ENCODE measurements at regions not wholly inside any gene's neighbourhood (a gene's known extent, or its start where the extent isn't known, plus 50 kb on each side); places are given as distances from the start of the nearest gene placed in this dataset.
A peak's percentile ranks its signal among the peaks of the same experiment; 100 is the strongest.

DNA sequence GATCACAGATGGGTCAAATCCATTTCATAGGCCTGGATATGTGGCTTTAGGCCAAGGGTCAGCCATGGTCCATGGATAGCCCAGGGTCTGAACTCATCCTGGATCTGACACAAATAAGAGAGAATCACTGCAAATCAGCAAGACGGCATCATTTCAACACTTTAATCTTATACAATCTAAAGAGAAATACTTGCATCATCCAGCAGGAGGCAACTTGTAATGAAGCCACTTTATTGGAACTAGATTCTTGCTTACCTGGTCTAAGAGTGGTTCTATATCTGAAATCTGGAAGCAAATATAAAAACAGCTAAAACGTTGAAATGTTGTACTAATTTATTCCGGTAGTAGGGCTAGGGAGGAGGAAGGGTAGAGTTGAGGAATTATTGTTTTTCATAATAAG is 870.1 kb downstream of the JRKL start:
- no peak overlapping the region for H3K4me3 ChIP-seq (replicated peaks in 1 of 2; ENCODE audit: low read depth in 2 of 2, low read length in 2 of 2)
- TF ChIP-seq, protein P1, sequence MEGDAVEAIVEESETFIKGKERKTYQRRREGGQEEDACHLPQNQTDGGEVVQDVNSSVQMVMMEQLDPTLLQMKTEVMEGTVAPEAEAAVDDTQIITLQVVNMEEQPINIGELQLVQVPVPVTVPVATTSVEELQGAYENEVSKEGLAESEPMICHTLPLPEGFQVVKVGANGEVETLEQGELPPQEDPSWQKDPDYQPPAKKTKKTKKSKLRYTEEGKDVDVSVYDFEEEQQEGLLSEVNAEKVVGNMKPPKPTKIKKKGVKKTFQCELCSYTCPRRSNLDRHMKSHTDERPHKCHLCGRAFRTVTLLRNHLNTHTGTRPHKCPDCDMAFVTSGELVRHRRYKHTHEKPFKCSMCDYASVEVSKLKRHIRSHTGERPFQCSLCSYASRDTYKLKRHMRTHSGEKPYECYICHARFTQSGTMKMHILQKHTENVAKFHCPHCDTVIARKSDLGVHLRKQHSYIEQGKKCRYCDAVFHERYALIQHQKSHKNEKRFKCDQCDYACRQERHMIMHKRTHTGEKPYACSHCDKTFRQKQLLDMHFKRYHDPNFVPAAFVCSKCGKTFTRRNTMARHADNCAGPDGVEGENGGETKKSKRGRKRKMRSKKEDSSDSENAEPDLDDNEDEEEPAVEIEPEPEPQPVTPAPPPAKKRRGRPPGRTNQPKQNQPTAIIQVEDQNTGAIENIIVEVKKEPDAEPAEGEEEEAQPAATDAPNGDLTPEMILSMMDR (IDR thresholded peaks at IDR 0.05; ENCODE audit: low read depth, low read length) = no peak
- no peak for DNase-seq (ENCODE audit: low read depth in 2 of 2)

DNA sequence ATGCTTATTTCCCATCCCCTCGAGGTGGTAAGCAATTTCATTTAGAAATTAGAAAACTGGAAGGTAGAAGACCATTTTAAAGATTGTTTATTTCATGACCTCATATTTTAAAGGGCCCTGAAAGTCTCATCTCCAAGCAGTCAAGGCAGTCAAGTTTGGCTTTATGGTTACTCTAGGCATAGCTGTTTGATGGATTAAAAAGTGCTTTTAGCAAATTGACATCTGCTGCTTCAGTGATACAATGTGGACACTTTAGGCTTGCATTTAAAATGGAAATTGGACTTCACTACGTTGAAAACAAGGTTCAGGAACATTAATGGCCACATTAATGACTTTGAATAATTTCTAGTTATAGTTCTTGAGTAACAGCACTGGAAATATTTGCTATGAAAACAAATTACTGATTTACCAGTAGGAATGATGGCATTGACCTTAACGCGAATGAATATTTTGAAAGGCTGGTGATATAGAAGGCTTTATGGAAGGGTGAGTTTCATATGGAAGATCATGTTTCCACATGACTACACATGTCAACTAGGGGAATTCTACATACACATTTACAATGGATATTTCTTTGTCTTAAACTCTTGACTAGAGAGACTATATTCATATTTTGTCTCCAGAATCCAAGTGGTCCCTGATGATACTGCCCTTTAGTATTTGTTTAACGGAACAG is 873.5 kb downstream of the JRKL start:
- no peak for DNase-seq (ENCODE audit: low read depth in 2 of 2)
- TF ChIP-seq, protein P1 (IDR thresholded peaks at IDR 0.05; ENCODE audit: low read depth, low read length) = no peak
- H3K4me3 ChIP-seq (replicated peaks in 1 of 2; ENCODE audit: low read depth in 2 of 2, low read length in 2 of 2) = no peak overlapping the region

DNA sequence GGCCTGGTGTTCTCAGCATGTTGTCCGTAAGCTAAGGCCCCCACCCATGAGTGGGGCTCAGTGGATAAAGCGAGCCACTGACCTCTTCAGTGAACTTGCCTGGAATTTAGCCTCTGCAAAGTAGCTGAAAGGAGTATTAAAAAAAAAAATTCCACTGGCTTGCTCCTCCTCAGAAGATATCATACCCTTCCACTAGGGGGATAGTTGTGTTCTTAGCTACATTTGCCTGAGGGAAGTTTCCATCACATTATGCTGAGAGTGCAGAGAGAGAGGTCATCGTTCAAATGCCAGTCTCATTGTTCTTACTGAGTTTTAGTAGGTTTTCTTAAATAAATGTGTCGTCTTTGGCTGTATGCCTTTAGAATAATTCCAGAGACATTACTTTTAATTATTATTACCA is 879.7 kb downstream of the JRKL start:
- TF ChIP-seq, protein P1 (IDR thresholded peaks at IDR 0.05; ENCODE audit: low read depth, low read length) = peak; percentile 10
- peak; percentile 9 to 16 for DNase-seq (ENCODE audit: low read depth in 2 of 2)
- H3K4me3 ChIP-seq (replicated peaks in 1 of 2; ENCODE audit: low read depth in 2 of 2, low read length in 2 of 2) = no peak overlapping the region

DNA sequence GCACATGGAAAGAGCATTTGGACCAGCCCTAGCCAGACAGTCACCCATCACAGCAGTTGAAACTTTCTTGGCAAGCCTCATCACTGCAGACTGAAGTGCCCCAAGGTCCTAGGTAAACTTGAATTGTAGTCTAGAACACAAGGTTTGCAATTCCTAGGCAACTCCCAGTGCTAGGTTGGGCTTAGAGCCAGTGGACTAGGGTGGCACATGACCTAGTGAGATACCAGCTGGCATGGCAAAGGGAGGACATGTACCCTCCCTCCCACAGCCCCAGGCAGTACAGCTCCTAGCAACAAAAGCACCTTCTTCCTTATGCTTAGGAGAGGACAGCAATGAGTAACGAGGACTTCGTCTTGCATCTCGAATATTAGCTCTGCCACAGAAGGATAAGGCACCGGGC is 889.5 kb downstream of the JRKL start:
- TF ChIP-seq, protein P1 (IDR thresholded peaks at IDR 0.05; ENCODE audit: low read depth, low read length) = no peak
- no peak overlapping the region for H3K4me3 ChIP-seq (replicated peaks in 1 of 2; ENCODE audit: low read depth in 2 of 2, low read length in 2 of 2)
- DNase-seq (ENCODE audit: low read depth in 2 of 2) = no peak

DNA sequence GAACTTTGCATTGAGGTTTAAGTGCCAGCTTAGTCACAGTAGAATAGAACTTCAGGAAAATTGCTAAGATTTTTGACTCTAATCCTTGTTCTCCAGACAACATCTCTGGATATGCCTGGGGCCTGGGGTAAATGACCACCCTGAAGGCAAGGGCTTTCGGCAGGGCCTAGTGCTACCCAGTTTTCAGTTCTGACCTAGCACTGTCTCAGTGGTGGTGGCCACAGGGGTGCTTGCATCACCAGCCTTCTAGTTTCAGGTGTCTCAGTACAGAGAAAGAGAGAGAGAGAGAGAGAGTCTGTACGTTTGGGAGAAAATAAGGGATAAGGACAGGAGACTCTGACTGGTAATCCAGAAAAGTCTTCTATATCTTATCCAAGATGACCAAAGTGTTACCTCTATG is 890.5 kb downstream of the JRKL start:
- no peak overlapping the region for H3K4me3 ChIP-seq (replicated peaks in 1 of 2; ENCODE audit: low read depth in 2 of 2, low read length in 2 of 2)
- TF ChIP-seq, protein P1 (IDR thresholded peaks at IDR 0.05; ENCODE audit: low read depth, low read length) = no peak
- no peak for DNase-seq (ENCODE audit: low read depth in 2 of 2)

DNA sequence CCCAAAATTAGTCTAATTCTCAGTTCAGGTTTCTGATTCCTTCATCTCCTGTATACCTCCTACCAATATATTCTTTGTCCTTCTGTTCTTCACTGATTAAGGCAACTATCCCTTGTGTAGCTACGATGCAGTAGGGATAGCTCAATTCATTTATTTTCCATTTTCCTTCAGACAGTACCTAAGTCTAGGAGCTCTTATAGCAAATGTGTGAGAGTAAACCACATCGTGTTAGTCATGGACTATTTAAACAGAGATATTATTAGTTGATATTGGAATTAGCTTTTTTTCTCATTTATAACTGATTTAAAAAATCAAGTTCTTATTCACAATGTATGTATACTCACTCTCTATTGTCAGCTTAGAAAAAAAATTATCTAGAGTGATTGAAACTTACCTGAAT is 900.0 kb downstream of the JRKL start:
- no peak for DNase-seq (ENCODE audit: low read depth in 2 of 2)
- TF ChIP-seq, protein P1 (IDR thresholded peaks at IDR 0.05; ENCODE audit: low read depth, low read length) = no peak
- no peak overlapping the region for H3K4me3 ChIP-seq (replicated peaks in 1 of 2; ENCODE audit: low read depth in 2 of 2, low read length in 2 of 2)
